GM12878 (cell line): ENCODE measurements at regions not wholly inside any gene's neighbourhood (a gene's known extent, or its start where the extent isn't known, plus 50 kb on each side); places are given as distances from the start of the nearest gene placed in this dataset.

Source experiments
- EGR1 ChIP-seq, 2 experiments: IDR thresholded peaks; 1 replicate in 1 of 2; 2 replicates in 1 of 2; pipeline ENCODE4 v1.6.1; 2011 to 2012; ENCODE audit warnings: low read depth in 2 of 2, low read length in 2 of 2, borderline replicate concordance in 1 of 2, mild to moderate bottlenecking in 1 of 2, moderate library complexity in 1 of 2
- NFYB ChIP-seq: IDR thresholded peaks from 2 replicates; pipeline ENCODE4 v1.6.1; 2011; ENCODE audit warnings: low read depth, mild to moderate bottlenecking, low read length, improper control_type of control experiment, moderate library complexity; ENCODE audit not compliant: insufficient read depth
- SIX5 ChIP-seq: IDR thresholded peaks from 2 replicates; pipeline ENCODE4 v1.6.1; 2011; ENCODE audit warnings: mild to moderate bottlenecking, low read depth, low read length, moderate library complexity; ENCODE audit not compliant: severe bottlenecking
- TF ChIP-seq, protein P1 (sequence below): fragments of 450-650 bp; IDR thresholded peaks from 2 replicates; pipeline ENCODE4 v1.6.1; 2017; ENCODE audit warnings: mild to moderate bottlenecking, moderate library complexity
- TF ChIP-seq, protein P2 (sequence below): fragments of 450-650 bp; formaldehyde crosslinking; IDR thresholded peaks from 2 replicates; pipeline ENCODE4 v1.4.0; 2022; ENCODE audit warnings: mild to moderate bottlenecking, moderate library complexity

DNA sequence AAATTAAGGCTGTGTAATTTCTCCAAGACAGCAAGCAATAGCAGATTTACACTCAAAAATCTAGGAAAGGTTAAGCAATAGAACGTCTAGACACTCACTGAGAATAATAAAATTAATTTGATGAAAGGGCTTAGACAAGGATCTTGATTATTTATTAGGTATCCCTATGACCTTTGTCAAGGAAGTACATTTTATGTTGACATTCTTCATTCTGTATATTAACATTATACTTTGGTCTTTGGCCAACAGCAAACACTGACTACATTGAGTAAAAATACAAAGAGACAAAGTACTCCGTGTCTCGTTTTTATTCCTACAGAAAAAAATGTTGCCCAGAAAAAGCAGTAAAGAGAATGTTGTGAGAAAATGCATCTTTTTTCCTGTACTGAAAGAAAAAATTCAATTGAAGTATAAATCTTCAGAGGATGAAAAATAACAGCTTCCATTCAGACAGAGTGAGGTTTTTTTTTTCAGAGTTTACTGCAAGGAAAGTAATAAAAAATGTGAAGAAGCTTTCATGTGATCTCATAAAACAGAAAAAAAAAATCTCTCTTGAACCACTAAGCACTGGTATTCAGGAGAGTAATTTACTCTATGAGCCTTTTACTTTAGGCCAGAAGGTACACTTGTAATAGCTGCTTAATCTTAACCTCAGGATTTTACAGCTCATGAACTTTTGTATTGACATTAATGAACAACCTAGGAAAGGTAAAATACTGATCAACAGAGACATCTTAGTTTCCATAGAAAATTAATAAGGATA is 605.0 kb downstream of the FSCB start (continued):
- TF ChIP-seq, protein P1, sequence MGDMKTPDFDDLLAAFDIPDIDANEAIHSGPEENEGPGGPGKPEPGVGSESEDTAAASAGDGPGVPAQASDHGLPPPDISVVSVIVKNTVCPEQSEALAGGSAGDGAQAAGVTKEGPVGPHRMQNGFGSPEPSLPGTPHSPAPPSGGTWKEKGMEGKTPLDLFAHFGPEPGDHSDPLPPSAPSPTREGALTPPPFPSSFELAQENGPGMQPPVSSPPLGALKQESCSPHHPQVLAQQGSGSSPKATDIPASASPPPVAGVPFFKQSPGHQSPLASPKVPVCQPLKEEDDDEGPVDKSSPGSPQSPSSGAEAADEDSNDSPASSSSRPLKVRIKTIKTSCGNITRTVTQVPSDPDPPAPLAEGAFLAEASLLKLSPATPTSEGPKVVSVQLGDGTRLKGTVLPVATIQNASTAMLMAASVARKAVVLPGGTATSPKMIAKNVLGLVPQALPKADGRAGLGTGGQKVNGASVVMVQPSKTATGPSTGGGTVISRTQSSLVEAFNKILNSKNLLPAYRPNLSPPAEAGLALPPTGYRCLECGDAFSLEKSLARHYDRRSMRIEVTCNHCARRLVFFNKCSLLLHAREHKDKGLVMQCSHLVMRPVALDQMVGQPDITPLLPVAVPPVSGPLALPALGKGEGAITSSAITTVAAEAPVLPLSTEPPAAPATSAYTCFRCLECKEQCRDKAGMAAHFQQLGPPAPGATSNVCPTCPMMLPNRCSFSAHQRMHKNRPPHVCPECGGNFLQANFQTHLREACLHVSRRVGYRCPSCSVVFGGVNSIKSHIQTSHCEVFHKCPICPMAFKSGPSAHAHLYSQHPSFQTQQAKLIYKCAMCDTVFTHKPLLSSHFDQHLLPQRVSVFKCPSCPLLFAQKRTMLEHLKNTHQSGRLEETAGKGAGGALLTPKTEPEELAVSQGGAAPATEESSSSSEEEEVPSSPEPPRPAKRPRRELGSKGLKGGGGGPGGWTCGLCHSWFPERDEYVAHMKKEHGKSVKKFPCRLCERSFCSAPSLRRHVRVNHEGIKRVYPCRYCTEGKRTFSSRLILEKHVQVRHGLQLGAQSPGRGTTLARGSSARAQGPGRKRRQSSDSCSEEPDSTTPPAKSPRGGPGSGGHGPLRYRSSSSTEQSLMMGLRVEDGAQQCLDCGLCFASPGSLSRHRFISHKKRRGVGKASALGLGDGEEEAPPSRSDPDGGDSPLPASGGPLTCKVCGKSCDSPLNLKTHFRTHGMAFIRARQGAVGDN, result no peak
- TF ChIP-seq, protein P2, sequence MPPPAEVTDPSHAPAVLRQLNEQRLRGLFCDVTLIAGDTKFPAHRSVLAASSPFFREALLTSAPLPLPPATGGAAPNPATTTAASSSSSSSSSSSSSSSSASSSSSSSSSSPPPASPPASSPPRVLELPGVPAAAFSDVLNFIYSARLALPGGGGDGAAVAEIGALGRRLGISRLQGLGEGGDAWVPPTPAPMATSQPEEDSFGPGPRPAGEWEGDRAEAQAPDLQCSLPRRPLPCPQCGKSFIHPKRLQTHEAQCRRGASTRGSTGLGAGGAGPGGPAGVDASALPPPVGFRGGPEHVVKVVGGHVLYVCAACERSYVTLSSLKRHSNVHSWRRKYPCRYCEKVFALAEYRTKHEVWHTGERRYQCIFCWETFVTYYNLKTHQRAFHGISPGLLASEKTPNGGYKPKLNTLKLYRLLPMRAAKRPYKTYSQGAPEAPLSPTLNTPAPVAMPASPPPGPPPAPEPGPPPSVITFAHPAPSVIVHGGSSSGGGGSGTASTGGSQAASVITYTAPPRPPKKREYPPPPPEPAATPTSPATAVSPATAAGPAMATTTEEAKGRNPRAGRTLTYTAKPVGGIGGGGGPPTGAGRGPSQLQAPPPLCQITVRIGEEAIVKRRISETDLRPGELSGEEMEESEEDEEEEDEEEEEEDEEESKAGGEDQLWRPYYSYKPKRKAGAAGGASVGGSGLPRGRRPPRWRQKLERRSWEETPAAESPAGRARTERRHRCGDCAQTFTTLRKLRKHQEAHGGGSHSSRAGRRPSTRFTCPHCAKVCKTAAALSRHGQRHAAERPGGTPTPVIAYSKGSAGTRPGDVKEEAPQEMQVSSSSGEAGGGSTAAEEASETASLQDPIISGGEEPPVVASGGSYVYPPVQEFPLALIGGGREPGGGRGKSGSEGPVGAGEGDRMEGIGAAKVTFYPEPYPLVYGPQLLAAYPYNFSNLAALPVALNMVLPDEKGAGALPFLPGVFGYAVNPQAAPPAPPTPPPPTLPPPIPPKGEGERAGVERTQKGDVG, result no peak
- no peak for TF ChIP-seq NFYB
- TF ChIP-seq EGR1 (IDR thresholded peaks at IDR 0.05; ENCODE audit: borderline replicate concordance in 1 of 2, low read depth in 2 of 2, low read length in 2 of 2), result no peak
- TF ChIP-seq SIX5, result no peak
